C4-2B (cell line): ENCODE measurements at regions not wholly inside any gene's neighbourhood (a gene's known extent, or its start where the extent isn't known, plus 50 kb on each side); places are given as distances from the start of the nearest gene placed in this dataset.

Experiments used
- ZFX ChIP-seq: fragments of 450-650 bp; IDR thresholded peaks from 2 replicates; pipeline ENCODE4 v1.6.1; 2017
- TF ChIP-seq, protein P1 (sequence below): fragments of 450-650 bp; conservative IDR thresholded peaks from 2 replicates; pipeline ENCODE4 v1.5.1; 2017; ENCODE audit warnings: mild to moderate bottlenecking

DNA sequence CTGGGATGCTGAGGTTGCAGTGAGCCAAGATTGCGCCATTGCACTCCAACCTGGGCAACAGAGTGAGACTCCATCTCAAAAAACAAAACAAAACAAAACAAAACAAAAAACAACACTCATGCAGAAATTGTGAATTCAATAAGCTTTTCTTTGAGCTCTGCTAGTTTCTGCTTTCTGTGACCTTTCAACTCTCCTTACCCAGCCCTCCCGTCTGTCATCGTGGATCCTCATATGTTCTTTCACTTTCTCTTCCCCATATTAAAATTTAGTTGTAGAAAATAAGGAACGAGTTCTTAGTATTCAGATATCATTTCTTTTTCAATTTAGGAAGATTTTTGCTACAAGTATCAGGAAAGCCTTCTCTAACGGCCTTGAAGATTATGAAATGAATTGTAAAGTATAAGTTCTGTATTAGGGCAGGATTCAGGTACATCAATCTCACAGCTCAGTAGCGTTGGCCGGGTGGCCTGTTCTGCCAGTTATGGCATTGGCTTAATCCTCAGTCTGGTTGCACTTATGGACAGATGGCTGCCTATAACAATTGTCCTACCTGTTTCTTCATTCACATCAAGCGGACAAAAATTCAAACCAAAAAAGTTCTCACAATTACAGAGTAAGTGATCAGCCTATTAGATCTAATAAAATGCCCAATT, 1167.0 kb downstream of the SORCS3 start:
- TF ChIP-seq, protein P1, sequence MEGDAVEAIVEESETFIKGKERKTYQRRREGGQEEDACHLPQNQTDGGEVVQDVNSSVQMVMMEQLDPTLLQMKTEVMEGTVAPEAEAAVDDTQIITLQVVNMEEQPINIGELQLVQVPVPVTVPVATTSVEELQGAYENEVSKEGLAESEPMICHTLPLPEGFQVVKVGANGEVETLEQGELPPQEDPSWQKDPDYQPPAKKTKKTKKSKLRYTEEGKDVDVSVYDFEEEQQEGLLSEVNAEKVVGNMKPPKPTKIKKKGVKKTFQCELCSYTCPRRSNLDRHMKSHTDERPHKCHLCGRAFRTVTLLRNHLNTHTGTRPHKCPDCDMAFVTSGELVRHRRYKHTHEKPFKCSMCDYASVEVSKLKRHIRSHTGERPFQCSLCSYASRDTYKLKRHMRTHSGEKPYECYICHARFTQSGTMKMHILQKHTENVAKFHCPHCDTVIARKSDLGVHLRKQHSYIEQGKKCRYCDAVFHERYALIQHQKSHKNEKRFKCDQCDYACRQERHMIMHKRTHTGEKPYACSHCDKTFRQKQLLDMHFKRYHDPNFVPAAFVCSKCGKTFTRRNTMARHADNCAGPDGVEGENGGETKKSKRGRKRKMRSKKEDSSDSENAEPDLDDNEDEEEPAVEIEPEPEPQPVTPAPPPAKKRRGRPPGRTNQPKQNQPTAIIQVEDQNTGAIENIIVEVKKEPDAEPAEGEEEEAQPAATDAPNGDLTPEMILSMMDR, result no peak
- TF ChIP-seq ZFX, result no peak
